ENCODE measurements at regions not wholly inside any gene's neighbourhood (a gene's known extent, or its start where the extent isn't known, plus 50 kb on each side); places are given as distances from the start of the nearest gene placed in this dataset.

GRCh38 chr17:72025113-72025512 is 95.7 kb upstream of the SOX9 start:
- no peak for DNase-seq

- peak; percentile 13 for DNase-seq
Observed at GRCh38 chr17:72030067-72030899, 90.5 kb upstream of the SOX9 start.

- DNase-seq: no peak
Observed at GRCh38 chr17:72031219-72031884, 89.5 kb upstream of the SOX9 start.

- no peak for DNase-seq
Observed at GRCh38 chr17:72033334-72033733, 87.5 kb upstream of the SOX9 start.

GRCh38 chr17:72034000-72034399 is 86.8 kb upstream of the SOX9 start:
- DNase-seq: no peak

GRCh38 chr17:72038427-72038826 is 82.4 kb upstream of the SOX9 start:
- no peak for DNase-seq

GRCh38 chr17:72039490-72039889 is 81.3 kb upstream of the SOX9 start:
- no peak for DNase-seq

GRCh38 chr17:72046178-72046577 is 74.6 kb upstream of the SOX9 start:
- DNase-seq: no peak

GRCh38 chr17:72046643-72047612 is 73.9 kb upstream of the SOX9 start:
- DNase-seq: no peak

- DNase-seq: no peak
Observed at GRCh38 chr17:72049914-72050313, 70.9 kb upstream of the SOX9 start.

- DNase-seq: no peak
Observed at GRCh38 chr17:72053036-72053435, 67.8 kb upstream of the SOX9 start.

GRCh38 chr17:72053449-72053848 is 67.4 kb upstream of the SOX9 start:
- no peak for DNase-seq

GRCh38 chr17:72056155-72056554 is 64.7 kb upstream of the SOX9 start:
- DNase-seq: no peak

- no peak for DNase-seq
Observed at GRCh38 chr17:72056727-72057290, 64.0 kb upstream of the SOX9 start.

- DNase-seq: no peak
Observed at GRCh38 chr17:72060084-72060483, 60.7 kb upstream of the SOX9 start.

GRCh38 chr17:72063262-72063661 is 57.6 kb upstream of the SOX9 start:
- no peak for DNase-seq

GRCh38 chr17:72063756-72064450 is 56.9 kb upstream of the SOX9 start:
- no peak for DNase-seq

- DNase-seq: no peak
Observed at GRCh38 chr17:72064606-72065193, 56.1 kb upstream of the SOX9 start.

- no peak for DNase-seq
Observed at GRCh38 chr17:72065556-72065955, 55.3 kb upstream of the SOX9 start.

GRCh38 chr17:72068643-72069042 is 52.2 kb upstream of the SOX9 start:
- DNase-seq: no peak

- no peak for DNase-seq
Observed at GRCh38 chr17:72069586-72070202, 51.1 kb upstream of the SOX9 start.
